ENCODE measurements at regions not wholly inside any gene's neighbourhood (a gene's known extent, or its start where the extent isn't known, plus 50 kb on each side); places are given as distances from the start of the nearest gene placed in this dataset.
"Not testable (repeated sequence)": the region's sequence is repeated elsewhere in the genome, so short reads cannot be mapped to it uniquely, and the experiment has no call there.

DNA sequence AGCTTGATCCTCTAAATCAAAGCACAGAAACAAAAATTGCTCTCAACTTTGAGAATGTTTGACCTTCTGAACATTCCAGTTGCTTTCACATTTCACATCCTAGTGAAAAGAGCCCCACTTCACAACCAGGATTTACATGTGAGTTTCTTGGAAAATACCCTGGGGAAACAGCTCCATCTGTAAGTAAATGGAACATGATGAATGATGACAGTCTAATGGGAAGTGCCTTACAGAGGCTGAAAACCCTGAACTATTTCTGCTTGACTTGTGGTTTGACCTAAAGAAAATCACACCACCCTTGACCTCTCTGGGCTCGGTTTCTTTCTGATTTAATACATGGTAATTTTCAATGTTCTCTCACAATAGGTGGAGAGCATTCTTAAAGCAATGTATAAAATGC is 499.4 kb upstream of the API5 start:
- no CpG with 5 or more reads among the region's 1 CpG for WGBS (ENCODE audit: insufficient coverage)
- Histone ChIP-seq H3K27me3 (ENCODE audit: control insufficient read depth, insufficient read depth, low read length) (no peaks in the 10 kb centered on the region), H3K27ac (ENCODE audit: low read length) (no peak overlapping the region), H3K36me3 (ENCODE audit: control insufficient read depth, insufficient read depth, low read length) (no peaks in the 10 kb centered on the region), H3K4me3 (ENCODE audit: low read length) (no peak overlapping the region), H3K4me1 (ENCODE audit: control insufficient read depth, insufficient read depth, low read length) (no peaks in the 10 kb centered on the region), H3K9me3 (replicated peaks; ENCODE audit: control insufficient read depth, low read depth, low read length) (no peaks in the 10 kb centered on the region)
- peak; percentile 14 for DNase-seq

DNA sequence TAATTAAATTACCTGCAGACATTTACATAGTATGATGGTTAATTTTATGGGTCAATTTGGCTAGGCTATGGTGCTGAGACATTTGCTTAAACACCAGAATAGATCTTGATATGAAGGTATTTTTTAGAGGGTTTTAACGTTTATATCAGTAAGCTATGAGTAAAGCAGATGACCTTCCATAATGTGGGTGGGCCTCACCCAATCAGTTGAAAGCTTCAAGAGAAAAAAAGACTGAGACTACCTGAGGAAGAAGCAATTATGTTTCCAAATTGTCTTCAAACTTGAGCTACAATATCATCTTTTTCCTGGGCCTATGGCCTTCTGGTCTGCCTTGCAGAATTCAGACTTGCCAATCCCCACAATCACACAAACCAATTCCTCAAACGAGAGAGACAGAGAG is 498.8 kb upstream of the API5 start:
- DNase-seq = no peak
- Histone ChIP-seq H3K4me1 (ENCODE audit: control insufficient read depth, insufficient read depth, low read length) (no peaks in the 10 kb centered on the region), H3K4me3 (ENCODE audit: low read length) (no peak overlapping the region), H3K27me3 (ENCODE audit: control insufficient read depth, insufficient read depth, low read length) (no peaks in the 10 kb centered on the region), H3K36me3 (ENCODE audit: control insufficient read depth, insufficient read depth, low read length) (no peaks in the 10 kb centered on the region), H3K9me3 (replicated peaks; ENCODE audit: control insufficient read depth, low read depth, low read length) (no peaks in the 10 kb centered on the region), H3K27ac (ENCODE audit: low read length) (no peak overlapping the region)
- WGBS (ENCODE audit: insufficient coverage) = 50% methylated on average over 1 of the region's 2 CpGs

DNA sequence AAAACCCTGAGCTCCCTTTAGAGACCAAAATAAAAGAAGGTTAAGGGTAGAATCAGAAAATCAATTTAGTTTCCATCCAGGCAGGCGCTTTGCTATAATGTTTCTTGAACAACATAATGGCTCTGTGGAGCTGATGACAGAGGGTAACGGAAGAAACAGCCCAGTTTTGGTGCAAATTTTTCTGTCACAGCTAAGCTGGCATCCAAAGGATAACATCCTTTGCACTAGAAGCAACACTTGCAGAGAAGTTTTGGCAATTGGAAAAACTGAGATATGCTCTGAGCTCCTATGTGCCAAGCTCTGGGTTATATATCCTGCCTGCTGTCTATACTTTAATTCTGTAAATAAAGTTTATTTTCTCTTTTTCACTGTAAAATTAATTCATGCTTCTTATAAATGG is 495.3 kb upstream of the API5 start:
- Histone ChIP-seq H3K27me3 (ENCODE audit: control insufficient read depth, insufficient read depth, low read length) (no peaks in the 10 kb centered on the region), H3K36me3 (ENCODE audit: control insufficient read depth, insufficient read depth, low read length) (no peaks in the 10 kb centered on the region), H3K4me1 (ENCODE audit: control insufficient read depth, insufficient read depth, low read length) (no peaks in the 10 kb centered on the region), H3K27ac (ENCODE audit: low read length) (no peak overlapping the region), H3K9me3 (replicated peaks; ENCODE audit: control insufficient read depth, low read depth, low read length) (no peaks in the 10 kb centered on the region), H3K4me3 (ENCODE audit: low read length) (no peak overlapping the region)
- 80% methylated on average over 2 of the region's 2 CpGs for WGBS (ENCODE audit: insufficient coverage)
- DNase-seq = no peak

DNA sequence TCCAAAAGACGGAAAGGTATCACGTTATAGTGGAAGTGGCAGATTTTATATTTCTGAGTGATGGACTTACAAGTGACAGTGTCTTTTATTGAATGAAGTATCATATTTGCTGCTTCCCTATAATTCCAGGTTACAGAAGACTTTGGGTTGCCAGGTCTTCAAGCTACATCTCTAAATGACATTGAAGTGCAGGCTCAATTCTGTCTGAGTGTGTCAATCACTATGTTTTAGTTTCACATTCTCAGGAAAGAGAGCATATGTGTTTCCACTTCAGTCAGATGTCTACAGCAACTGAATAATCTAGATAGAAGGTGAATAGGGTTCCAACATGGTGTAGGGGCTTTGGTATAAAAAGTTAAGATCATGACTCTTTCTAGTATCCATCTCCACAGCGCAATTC is 492.7 kb upstream of the API5 start:
- no peak for DNase-seq
- Histone ChIP-seq H3K4me1 (ENCODE audit: control insufficient read depth, insufficient read depth, low read length) (no peaks in the 10 kb centered on the region), H3K27ac (ENCODE audit: low read length) (no peak overlapping the region), H3K4me3 (ENCODE audit: low read length) (no peak overlapping the region), H3K9me3 (replicated peaks; ENCODE audit: control insufficient read depth, low read depth, low read length) (no peaks in the 10 kb centered on the region), H3K36me3 (ENCODE audit: control insufficient read depth, insufficient read depth, low read length) (no peaks in the 10 kb centered on the region), H3K27me3 (ENCODE audit: control insufficient read depth, insufficient read depth, low read length) (no peaks in the 10 kb centered on the region)
- no CpG with 5 or more reads among the region's 3 CpGs for WGBS (ENCODE audit: insufficient coverage)

DNA sequence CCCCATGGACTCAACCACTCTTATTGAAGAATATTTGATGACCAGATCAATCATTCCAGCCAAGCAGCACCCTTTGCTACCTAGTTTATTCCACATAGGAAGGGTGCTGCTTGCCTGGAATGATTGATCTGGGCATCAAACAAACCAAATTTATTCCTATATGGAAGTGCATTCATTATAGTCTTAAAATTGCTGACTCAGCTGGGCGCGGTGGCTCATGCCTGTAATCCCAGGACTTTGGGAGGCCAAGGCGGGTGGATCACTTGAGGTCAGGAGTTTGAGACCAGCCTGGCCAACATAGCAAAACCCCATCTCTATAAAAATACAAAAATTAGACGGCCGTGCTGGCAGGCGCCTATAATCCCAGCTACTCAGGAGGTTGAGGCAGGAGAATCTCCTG is 489.6 kb upstream of the API5 start:
- WGBS (ENCODE audit: insufficient coverage) = no CpG with 5 or more reads among the region's 6 CpGs
- not testable (repeated sequence) for DNase-seq; H3K4me3 ChIP-seq (ENCODE audit: low read length); H3K27ac ChIP-seq (ENCODE audit: low read length); H3K9me3 ChIP-seq (replicated peaks; ENCODE audit: control insufficient read depth, low read depth, low read length); H3K36me3 ChIP-seq (ENCODE audit: control insufficient read depth, insufficient read depth, low read length); H3K27me3 ChIP-seq (ENCODE audit: control insufficient read depth, insufficient read depth, low read length); H3K4me1 ChIP-seq (ENCODE audit: control insufficient read depth, insufficient read depth, low read length)

DNA sequence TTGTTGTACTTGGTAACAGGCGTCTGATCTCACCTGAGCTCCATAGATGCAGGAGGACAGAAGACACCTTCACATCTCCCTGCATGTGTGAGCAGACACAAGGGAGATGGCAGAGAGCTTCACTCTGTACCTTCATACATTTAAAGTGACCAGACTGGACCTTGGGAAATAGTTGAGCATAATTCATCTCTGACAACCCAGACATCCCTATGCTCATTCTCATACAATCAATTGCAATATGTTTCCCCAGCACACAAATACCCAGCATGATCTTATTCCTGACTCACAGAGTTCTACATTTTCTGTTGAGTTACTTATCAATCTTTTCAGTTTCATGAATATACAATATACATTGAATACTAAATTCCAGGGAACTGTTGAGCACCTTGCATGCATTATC is 488.2 kb upstream of the API5 start:
- WGBS (ENCODE audit: insufficient coverage) = no CpG with 5 or more reads among the region's 1 CpG
- H3K4me3 ChIP-seq (ENCODE audit: low read length) = no peak overlapping the region
- H3K27me3 ChIP-seq (ENCODE audit: control insufficient read depth, insufficient read depth, low read length) = no peaks in the 10 kb centered on the region
- no peak for DNase-seq
- H3K27ac ChIP-seq (ENCODE audit: low read length) = no peak overlapping the region
- no peaks in the 10 kb centered on the region for H3K36me3 ChIP-seq (ENCODE audit: control insufficient read depth, insufficient read depth, low read length)
- H3K9me3 ChIP-seq (replicated peaks; ENCODE audit: control insufficient read depth, low read depth, low read length) = no peaks in the 10 kb centered on the region
- H3K4me1 ChIP-seq (ENCODE audit: control insufficient read depth, insufficient read depth, low read length) = no peaks in the 10 kb centered on the region

DNA sequence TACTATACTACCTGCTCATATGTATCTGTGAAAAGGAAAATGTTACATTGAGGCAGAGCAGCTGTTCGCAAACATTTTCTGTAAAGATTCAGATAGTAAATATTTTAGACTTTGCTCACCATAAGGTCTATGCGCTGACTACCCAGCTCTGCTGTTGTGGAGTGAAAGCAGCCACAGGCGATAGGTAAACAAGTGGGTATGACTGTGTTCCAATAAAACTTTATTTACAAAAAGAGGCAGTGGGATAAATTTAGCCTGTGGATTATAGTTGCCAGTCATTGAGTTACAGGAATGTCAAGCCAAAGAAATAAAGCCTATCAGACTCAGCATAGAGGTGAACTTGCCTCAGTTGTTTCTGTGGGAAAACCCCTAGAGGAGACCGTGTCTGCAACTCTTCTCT is 487.7 kb upstream of the API5 start:
- H3K4me3 ChIP-seq (ENCODE audit: low read length) = no peak overlapping the region
- no peaks in the 10 kb centered on the region for H3K27me3 ChIP-seq (ENCODE audit: control insufficient read depth, insufficient read depth, low read length)
- no peaks in the 10 kb centered on the region for H3K4me1 ChIP-seq (ENCODE audit: control insufficient read depth, insufficient read depth, low read length)
- H3K9me3 ChIP-seq (replicated peaks; ENCODE audit: control insufficient read depth, low read depth, low read length) = no peaks in the 10 kb centered on the region
- DNase-seq = no peak
- no peak overlapping the region for H3K27ac ChIP-seq (ENCODE audit: low read length)
- 100% methylated on average over 1 of the region's 4 CpGs for WGBS (ENCODE audit: insufficient coverage)
- H3K36me3 ChIP-seq (ENCODE audit: control insufficient read depth, insufficient read depth, low read length) = no peaks in the 10 kb centered on the region

DNA sequence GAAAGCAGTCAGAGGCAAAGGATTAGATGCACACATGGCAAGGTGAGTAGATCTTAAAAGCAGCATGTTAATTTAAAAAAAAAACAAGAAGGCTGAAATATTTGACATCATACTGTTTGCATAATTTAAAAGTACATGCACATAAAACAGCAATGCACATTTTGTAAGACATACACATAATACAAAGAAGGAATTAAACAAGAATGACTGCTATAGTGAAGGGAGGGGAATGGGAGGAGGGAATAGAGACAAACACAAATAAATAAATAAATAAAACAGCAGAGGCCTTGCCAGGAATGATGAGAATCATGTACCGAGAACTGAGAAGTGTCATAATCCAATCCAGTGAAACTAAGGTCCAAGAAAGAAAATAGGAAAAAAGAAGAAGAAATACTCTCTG is 486.2 kb upstream of the API5 start:
- Histone ChIP-seq H3K27me3 (ENCODE audit: control insufficient read depth, insufficient read depth, low read length) (no peaks in the 10 kb centered on the region), H3K27ac (ENCODE audit: low read length) (no peak overlapping the region), H3K36me3 (ENCODE audit: control insufficient read depth, insufficient read depth, low read length) (no peaks in the 10 kb centered on the region), H3K4me1 (ENCODE audit: control insufficient read depth, insufficient read depth, low read length) (no peaks in the 10 kb centered on the region), H3K9me3 (replicated peaks; ENCODE audit: control insufficient read depth, low read depth, low read length) (no peaks in the 10 kb centered on the region), H3K4me3 (ENCODE audit: low read length) (no peak overlapping the region)
- WGBS (ENCODE audit: insufficient coverage) = no CpG with 5 or more reads among the region's 1 CpG
- DNase-seq = no peak

DNA sequence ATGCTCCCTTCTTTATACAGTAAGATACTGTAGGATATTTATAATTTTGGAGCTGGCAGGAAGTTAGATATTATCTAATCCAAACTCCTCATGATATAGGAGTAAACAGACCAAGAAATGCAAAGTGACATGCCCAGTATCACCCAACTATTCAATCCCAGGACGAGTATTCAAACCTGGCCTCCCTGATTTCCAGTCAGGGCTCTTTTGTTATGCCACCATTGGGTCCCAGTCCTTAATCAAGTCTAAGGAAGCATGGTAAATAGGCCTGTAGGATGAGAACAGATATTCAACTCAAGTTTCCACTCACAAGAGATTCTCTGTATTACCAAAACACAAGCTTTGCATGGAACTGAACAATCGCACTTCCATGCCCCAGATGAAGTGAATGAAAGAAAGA is 484.0 kb upstream of the API5 start:
- 80% methylated on average over 1 of the region's 2 CpGs for WGBS (ENCODE audit: insufficient coverage)
- DNase-seq = no peak

DNA sequence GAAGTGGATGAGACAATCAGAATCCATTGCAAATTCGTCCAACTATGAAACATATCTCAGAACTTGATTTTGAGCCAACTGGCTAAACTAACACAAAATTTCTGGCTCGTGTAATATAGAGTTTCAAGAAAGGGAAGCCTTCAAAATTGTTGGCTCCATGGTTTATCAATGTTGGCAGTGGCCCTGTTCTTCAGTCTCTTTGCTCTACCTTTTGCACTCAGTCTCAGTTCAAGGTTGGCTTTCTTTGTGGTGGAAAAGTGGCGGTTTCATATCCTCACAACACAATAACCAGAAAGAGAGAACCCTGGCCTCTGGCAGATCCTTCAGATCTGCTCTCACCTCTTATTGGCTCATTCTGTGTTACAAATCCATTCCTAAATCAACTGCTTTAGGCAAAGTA is 473.8 kb upstream of the API5 start:
- H3K36me3 ChIP-seq (ENCODE audit: control insufficient read depth, insufficient read depth, low read length) = no peaks in the 10 kb centered on the region
- DNase-seq = peak; percentile 41
- no peaks in the 10 kb centered on the region for H3K4me1 ChIP-seq (ENCODE audit: control insufficient read depth, insufficient read depth, low read length)
- H3K27me3 ChIP-seq (ENCODE audit: control insufficient read depth, insufficient read depth, low read length) = no peaks in the 10 kb centered on the region
- H3K9me3 ChIP-seq (replicated peaks; ENCODE audit: control insufficient read depth, low read depth, low read length) = no peaks in the 10 kb centered on the region
- no peak overlapping the region for H3K27ac ChIP-seq (ENCODE audit: low read length)
- WGBS (ENCODE audit: insufficient coverage) = no CpG with 5 or more reads among the region's 3 CpGs
- H3K4me3 ChIP-seq (ENCODE audit: low read length) = no peak overlapping the region

More for the DNA sequence above, 484.0 kb upstream of the API5 start:
- Histone ChIP-seq H3K36me3 (ENCODE audit: control insufficient read depth, insufficient read depth, low read length) (no peaks in the 10 kb centered on the region), H3K27me3 (ENCODE audit: control insufficient read depth, insufficient read depth, low read length) (no peaks in the 10 kb centered on the region), H3K9me3 (replicated peaks; ENCODE audit: control insufficient read depth, low read depth, low read length) (no peaks in the 10 kb centered on the region), H3K27ac (ENCODE audit: low read length) (no peak overlapping the region), H3K4me1 (ENCODE audit: control insufficient read depth, insufficient read depth, low read length) (no peaks in the 10 kb centered on the region), H3K4me3 (ENCODE audit: low read length) (no peak overlapping the region)

DNA sequence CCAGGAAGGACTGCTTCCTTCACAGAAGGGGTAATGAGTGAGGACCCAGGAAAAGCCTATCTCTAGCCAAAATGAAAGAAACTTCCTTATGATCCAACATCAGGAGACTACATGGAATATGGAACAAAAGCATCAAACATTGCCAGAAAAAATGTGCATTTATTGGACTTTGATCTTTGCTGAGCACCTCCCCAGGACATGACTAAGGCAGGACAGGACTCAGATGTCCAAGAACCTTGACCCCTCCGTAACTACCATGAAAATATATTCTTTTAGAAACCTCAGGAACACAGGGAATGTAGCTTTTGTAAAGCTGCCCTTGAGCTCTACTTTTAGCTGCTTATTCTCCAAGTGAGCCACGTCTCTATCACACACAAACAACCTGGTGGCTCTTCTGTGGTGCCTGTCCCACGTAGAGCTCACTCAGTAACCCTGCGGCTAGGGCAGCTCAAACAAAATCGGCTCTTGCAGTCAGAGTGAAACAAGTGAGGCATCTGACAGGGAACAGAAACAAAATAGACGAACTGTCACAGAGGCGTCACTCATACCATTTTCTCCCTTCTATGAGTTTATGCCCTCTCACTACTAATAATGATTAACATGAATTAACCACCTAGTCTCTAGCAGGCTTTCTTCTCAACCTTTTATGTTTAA is 471.5 kb upstream of the API5 start:
- Histone ChIP-seq H3K9me3 (replicated peaks; ENCODE audit: control insufficient read depth, low read depth, low read length) (no peaks in the 10 kb centered on the region), H3K27me3 (ENCODE audit: control insufficient read depth, insufficient read depth, low read length) (no peaks in the 10 kb centered on the region), H3K27ac (ENCODE audit: low read length) (no peak overlapping the region), H3K4me3 (ENCODE audit: low read length) (no peak overlapping the region), H3K4me1 (ENCODE audit: control insufficient read depth, insufficient read depth, low read length) (no peaks in the 10 kb centered on the region), H3K36me3 (ENCODE audit: control insufficient read depth, insufficient read depth, low read length) (no peaks in the 10 kb centered on the region)
- WGBS (ENCODE audit: insufficient coverage) = 88% methylated on average over 5 of the region's 7 CpGs
- DNase-seq = no peak

Data from muscle of leg (tissue), 3 donors.